Stomach (tissue), 8 donors: ENCODE measurements at regions not wholly inside any gene's neighbourhood (a gene's known extent, or its start where the extent isn't known, plus 50 kb on each side); places are given as distances from the start of the nearest gene placed in this dataset.

Experiments used
- DNase-seq, 2 donors: peaks; one replicate each; pipeline versions ENCODE4 v3.0.0 to v3.0.0-alpha.2; 2013 to 2019
- H3K27ac ChIP-seq, 5 donors: fragments of 200-600 bp in 4 of 5; sonication (generic) in 4 of 5; one replicate each; pipeline ENCODE4 v1.5.1; 2013 to 2019; ENCODE audit warnings: mild to moderate bottlenecking in 1 of 5, moderate library complexity in 1 of 5
- H3K27me3 ChIP-seq, 3 donors: fragments of 200-600 bp; sonication (generic); one replicate each; pipeline ENCODE4 v1.5.1; 2017 to 2019; ENCODE audit warnings: mixed run types in 1 of 3
- H3K36me3 ChIP-seq, 4 donors: fragments of 200-600 bp; sonication (generic); 1 replicate in 3 of 4; 2 replicates in 1 of 4; pipeline ENCODE4 v1.5.1; 2016 to 2019
- H3K4me1 ChIP-seq, 4 donors: fragments of 200-600 bp; sonication (generic); one replicate each; pipeline ENCODE4 v1.5.1; 2016 to 2019
- H3K4me3 ChIP-seq, 4 donors: fragments of 200-600 bp; sonication (generic) in 3 of 4; one replicate each; pipeline ENCODE4 v1.5.1; 2016 to 2019; ENCODE audit warnings: mild to moderate bottlenecking in 1 of 4
- H3K9me3 ChIP-seq, 4 donors: fragments of 200-600 bp; sonication (generic); one replicate each; pipeline ENCODE4 v1.5.1; 2016 to 2019
- EP300 ChIP-seq: sonication (generic); formaldehyde crosslinking; IDR thresholded peaks from one replicate; pipeline ENCODE4 v1.6.1; 2017; ENCODE audit warnings: antibody characterized with exemption
- POLR2A ChIP-seq, 4 donors: fragments of 450-650 bp; IDR thresholded peaks; one replicate each; pipeline ENCODE4 v1.6.1; 2016; ENCODE audit warnings: antibody characterized with exemption in 4 of 4, control low read depth in 2 of 4, mild to moderate bottlenecking in 1 of 4, moderate library complexity in 1 of 4
- POLR2AphosphoS5 ChIP-seq, 3 donors: sonication (generic); formaldehyde crosslinking; IDR thresholded peaks; one replicate each; pipeline ENCODE4 v1.6.1; 2016; ENCODE audit warnings: antibody characterized with exemption in 3 of 3
- WGBS, 5 donors: extraction: QIAGEN DNeasy Blood & Tissue Kit in 3 of 5; methylation state at CpG; one replicate each; pipeline versions ENCODE4 v1.1.5 to v1.1.7; 2013 to 2018; 5-methylcytosine and 5-hydroxymethylcytosine counted together
- intact Hi-C: fragments of 100-400 bp; cut with DNase I; formaldehyde crosslinking; loops from one replicate; pipeline ENCODE4 v1.15.1; 2023; ENCODE audit warnings: low total_unique reads
- TF ChIP-seq, protein P1 (sequence below), 7 experiments: fragments of 450-650 bp in 4 of 7; fragments of 200-600 bp in 3 of 7; sonication (generic) in 3 of 7; IDR thresholded peaks; one replicate each; pipeline ENCODE4 v1.5.1; 2016 to 2019; ENCODE audit warnings: antibody characterized with exemption in 7 of 7, control low read depth in 2 of 7, mild to moderate bottlenecking in 1 of 7
- donor health status: healthy with polysubstance abuse.
- donor health status: Bipolar disorder and iron deficiency.
- donor health status: healthy.

DNA sequence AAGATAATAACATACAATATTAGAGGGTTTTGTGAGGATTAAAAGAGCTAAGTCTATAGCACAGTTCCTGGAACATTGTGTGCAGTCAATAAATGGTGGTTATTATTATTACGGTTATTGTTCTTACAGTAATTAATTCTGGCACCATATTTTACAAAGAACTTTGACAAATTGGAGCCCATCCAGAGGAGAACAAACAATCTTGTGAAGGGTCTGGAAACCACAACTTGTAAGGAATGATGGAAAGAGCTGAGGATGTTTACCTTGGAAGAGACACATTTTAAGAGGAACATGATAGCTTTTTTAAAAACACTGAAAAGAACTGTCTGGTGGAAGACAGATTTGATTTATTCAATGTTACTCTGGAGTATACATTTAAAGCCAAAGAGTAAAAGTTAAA is 150.5 kb upstream of the KRR1 start:
- H3K4me3 ChIP-seq, result no peak overlapping the region
- intact Hi-C loops, result no loop called here
- TF ChIP-seq, protein P1, sequence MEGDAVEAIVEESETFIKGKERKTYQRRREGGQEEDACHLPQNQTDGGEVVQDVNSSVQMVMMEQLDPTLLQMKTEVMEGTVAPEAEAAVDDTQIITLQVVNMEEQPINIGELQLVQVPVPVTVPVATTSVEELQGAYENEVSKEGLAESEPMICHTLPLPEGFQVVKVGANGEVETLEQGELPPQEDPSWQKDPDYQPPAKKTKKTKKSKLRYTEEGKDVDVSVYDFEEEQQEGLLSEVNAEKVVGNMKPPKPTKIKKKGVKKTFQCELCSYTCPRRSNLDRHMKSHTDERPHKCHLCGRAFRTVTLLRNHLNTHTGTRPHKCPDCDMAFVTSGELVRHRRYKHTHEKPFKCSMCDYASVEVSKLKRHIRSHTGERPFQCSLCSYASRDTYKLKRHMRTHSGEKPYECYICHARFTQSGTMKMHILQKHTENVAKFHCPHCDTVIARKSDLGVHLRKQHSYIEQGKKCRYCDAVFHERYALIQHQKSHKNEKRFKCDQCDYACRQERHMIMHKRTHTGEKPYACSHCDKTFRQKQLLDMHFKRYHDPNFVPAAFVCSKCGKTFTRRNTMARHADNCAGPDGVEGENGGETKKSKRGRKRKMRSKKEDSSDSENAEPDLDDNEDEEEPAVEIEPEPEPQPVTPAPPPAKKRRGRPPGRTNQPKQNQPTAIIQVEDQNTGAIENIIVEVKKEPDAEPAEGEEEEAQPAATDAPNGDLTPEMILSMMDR (IDR thresholded peaks at IDR 0.05), result no peak
- no peak for TF ChIP-seq EP300
- TF ChIP-seq POLR2AphosphoS5 (IDR thresholded peaks at IDR 0.05), result no peak
- TF ChIP-seq POLR2A (IDR thresholded peaks at IDR 0.05), result no peak
- H3K4me1 ChIP-seq, result peaks cover 3 to 12% (median 4%) of the 10 kb centered on the region in 4 donors
- WGBS, 5 donors, result 15 to 42% (median 36%) methylated on average over 1 of the region's 1 CpG
- no peaks in the 10 kb centered on the region for H3K36me3 ChIP-seq
- H3K27me3 ChIP-seq, result no peaks in the 10 kb centered on the region
- DNase-seq, result no peak
- no peaks in the 10 kb centered on the region for H3K9me3 ChIP-seq
- no peak overlapping the region for H3K27ac ChIP-seq

- TF ChIP-seq POLR2AphosphoS5 (IDR thresholded peaks at IDR 0.05) (no peak), EP300 (no peak)
- TF ChIP-seq, protein P1 (IDR thresholded peaks at IDR 0.05), result no peak
- intact Hi-C loops, result no loop called here
- H3K9me3 ChIP-seq, result no peaks in the 10 kb centered on the region
- no peak overlapping the region for H3K4me3 ChIP-seq
- no peaks in the 10 kb centered on the region for H3K36me3 ChIP-seq
- H3K27me3 ChIP-seq, result no peaks in the 10 kb centered on the region
- DNase-seq, result no peak
- WGBS, 5 donors, result 83 to 93% (median 90%) methylated on average over 3 of the region's 3 CpGs
- no peak overlapping the region for H3K27ac ChIP-seq
- H3K4me1 ChIP-seq, result peaks cover 0 to 5% (median under 1%) of the 10 kb centered on the region in 4 donors
Observed at GRCh38 chr12:75660805-75661404, 149.5 kb upstream of the KRR1 start.

DNA sequence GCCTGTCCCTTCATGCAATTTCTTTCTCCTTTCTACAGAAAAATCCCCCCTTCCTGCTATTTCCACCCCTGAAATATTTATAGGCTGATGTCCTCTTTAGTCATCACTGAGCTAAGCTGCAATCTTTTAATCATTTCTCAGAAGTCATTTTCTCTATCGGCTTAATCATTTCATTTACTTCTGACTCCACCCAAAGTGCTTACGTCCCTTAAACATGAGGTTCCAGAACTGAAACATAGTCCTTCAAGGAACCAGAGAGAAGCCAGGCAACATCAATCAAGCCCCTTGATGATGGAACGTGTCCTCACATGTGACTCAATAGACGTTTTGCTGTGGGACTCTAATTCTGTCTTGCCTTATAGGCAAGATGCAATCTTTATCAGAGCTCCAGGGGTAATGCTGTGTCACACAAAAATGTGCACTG is 148.7 kb upstream of the KRR1 start:
- H3K4me3 ChIP-seq, result no peak overlapping the region
- no peak for DNase-seq
- no peak overlapping the region for H3K27ac ChIP-seq
- H3K36me3 ChIP-seq, result no peaks in the 10 kb centered on the region
- H3K9me3 ChIP-seq, result no peaks in the 10 kb centered on the region
- TF ChIP-seq, protein P1 (IDR thresholded peaks at IDR 0.05), result no peak
- no peaks in the 10 kb centered on the region for H3K27me3 ChIP-seq
- intact Hi-C loops, result no loop called here
- peaks cover 0 to 4% (median 0%) of the 10 kb centered on the region in 4 donors for H3K4me1 ChIP-seq
- WGBS, 5 donors, result 51 to 77% (median 72%) methylated on average over 4 of the region's 4 CpGs

DNA sequence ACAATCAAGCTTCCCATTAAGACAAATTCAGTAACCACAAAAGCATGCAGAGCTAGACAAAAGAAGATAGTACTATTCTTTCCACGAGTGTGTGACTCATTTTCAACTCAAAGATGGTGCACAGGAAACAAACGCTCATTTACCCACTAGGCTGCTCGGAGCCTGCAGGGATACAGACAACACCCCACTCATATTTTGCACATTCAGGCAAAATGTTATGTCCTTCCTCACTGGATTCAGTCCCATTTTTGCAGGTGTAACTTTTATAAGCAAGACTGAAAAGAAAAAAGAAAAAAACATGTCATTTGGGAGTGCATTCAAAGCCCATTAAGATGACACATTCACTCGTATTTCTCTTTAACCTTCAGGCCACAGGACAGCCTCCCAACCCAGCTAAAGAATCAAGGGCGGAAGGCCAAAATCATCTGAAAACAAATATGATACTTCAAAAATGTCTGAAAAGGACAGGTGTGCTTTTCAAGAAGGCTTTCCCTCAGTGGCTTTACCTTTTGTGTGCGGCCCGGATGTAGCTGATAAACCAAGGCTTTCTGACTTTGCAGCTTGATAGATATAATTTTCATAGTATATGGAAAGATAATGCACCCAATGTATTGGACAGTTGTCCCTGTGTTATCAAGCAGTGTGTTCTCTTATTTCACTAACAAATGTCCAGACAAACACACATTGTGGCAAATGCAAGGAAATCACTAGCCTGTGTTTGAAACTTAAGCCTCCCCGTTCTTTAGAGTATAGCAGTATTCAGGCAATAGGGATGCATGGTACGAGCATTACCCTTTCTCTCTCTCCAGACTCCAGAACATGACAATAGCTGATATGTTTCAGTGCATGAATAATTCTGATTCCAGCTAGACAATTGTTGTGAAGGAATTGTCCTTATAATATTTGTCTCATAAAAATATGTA is 147.8 kb upstream of the KRR1 start:
- TF ChIP-seq POLR2AphosphoS5 (IDR thresholded peaks at IDR 0.05) (no peak), EP300 (no peak), POLR2A (IDR thresholded peaks at IDR 0.05) (no peak)
- TF ChIP-seq, protein P1 (IDR thresholded peaks at IDR 0.05), result no peak
- intact Hi-C loops, result no loop called here
- Histone ChIP-seq H3K27ac (no peak overlapping the region), H3K4me3 (no peak overlapping the region), H3K4me1 (peaks cover 0 to 4% (median 0%) of the 10 kb centered on the region in 4 donors), H3K27me3 (no peaks in the 10 kb centered on the region), H3K36me3 (no peaks in the 10 kb centered on the region), H3K9me3 (no peaks in the 10 kb centered on the region)
- WGBS, 5 donors, result 69 to 71% (median 70%) methylated on average over 9 of the region's 9 CpGs
- peak in 1 of 2 donors; percentile 20 for DNase-seq
